IMR-90 (cell line): ENCODE measurements at regions not wholly inside any gene's neighbourhood (a gene's known extent, or its start where the extent isn't known, plus 50 kb on each side); places are given as distances from the start of the nearest gene placed in this dataset.

Source experiments
- ATAC-seq: fragments of 200-7000 bp; cut with Tn5 transposase; 2 replicates; pipeline ENCODE4 v1.9.1; 2020; ENCODE audit warnings: low read depth, mild to moderate bottlenecking, moderate library complexity
- BruUV-seq: library from RNA; stranded (reverse); fragments of 400-500 nt; replicated peaks from 2 replicates; lab custom pipeline; 2021; lab: Mats Ljungman, UMichigan
- CTCF ChIA-PET: fragments of 300-600 bp; formaldehyde crosslinking; extraction: SDS; loops from one replicate; lab custom pipeline; 2021; ENCODE audit warnings: antibody characterized with exemption; lab: Yijun Ruan, JAX
- POLR2A ChIA-PET: fragments of 300-600 bp; sonication (Branson Sonifier 250); formaldehyde crosslinking; loops from one replicate; lab custom pipeline; 2022; ENCODE audit warnings: antibody characterized with exemption; ENCODE audit not compliant: unreplicated experiment; lab: Charles Lee
- DNase-seq: peaks from one replicate; pipeline ENCODE4 v3.0.0; 2013
- H2AFZ ChIP-seq: replicated peaks from 2 replicates; pipeline ENCODE3; 2013; ENCODE audit warnings: low read length, mild to moderate bottlenecking; ENCODE audit not compliant: poor library complexity
- H2AK5ac ChIP-seq: 2 replicates; pipeline ENCODE4 v1.6.1; 2013; ENCODE audit warnings: low read depth, low read length, inconsistent platforms
- H2AK9ac ChIP-seq: replicated peaks from 2 replicates; pipeline ENCODE3; 2013; ENCODE audit warnings: mild to moderate bottlenecking, low read depth, low read length, moderate library complexity; ENCODE audit not compliant: poor library complexity
- H2BK120ac ChIP-seq: 2 replicates; pipeline ENCODE4 v1.6.1; 2013; ENCODE audit warnings: low read depth, low read length, inconsistent platforms
- H2BK15ac ChIP-seq: 3 replicates; pipeline ENCODE4 v1.6.1; 2013; ENCODE audit warnings: low read depth, low read length, inconsistent platforms
- H2BK20ac ChIP-seq: 2 replicates; pipeline ENCODE4 v1.6.1; 2013; ENCODE audit warnings: low read depth, mild to moderate bottlenecking, inconsistent platforms, low read length, moderate library complexity
- H2BK5ac ChIP-seq: 2 replicates; pipeline ENCODE4 v1.6.1; 2013; ENCODE audit warnings: mild to moderate bottlenecking, low read depth, low read length, inconsistent platforms; ENCODE audit not compliant: poor library complexity, severe bottlenecking
- H3K14ac ChIP-seq: replicated peaks from 2 replicates; pipeline ENCODE4 v1.6.1; 2013; ENCODE audit warnings: low read depth, low read length, inconsistent platforms
- H3K18ac ChIP-seq: 2 replicates; pipeline ENCODE4 v1.6.1; 2013; ENCODE audit warnings: low read depth, low read length, control low read depth
- H3K23ac ChIP-seq: 2 replicates; pipeline ENCODE4 v1.6.1; 2013; ENCODE audit warnings: low read depth, low read length, inconsistent platforms
- H3K27ac ChIP-seq: 2 replicates; pipeline ENCODE4 v1.5.1; 2013; ENCODE audit warnings: mild to moderate bottlenecking, control low read depth, low read length; ENCODE audit not compliant: insufficient read depth
- H3K27me3 ChIP-seq: 2 replicates; pipeline ENCODE4 v1.6.1; 2013; ENCODE audit warnings: low read length; ENCODE audit not compliant: control insufficient read depth, insufficient read depth
- H3K36me3 ChIP-seq: 2 replicates; pipeline ENCODE4 v1.6.1; 2013; ENCODE audit warnings: low read length, mixed read lengths; ENCODE audit not compliant: control insufficient read depth, insufficient read depth
- H3K4ac ChIP-seq: 2 replicates; pipeline ENCODE4 v1.6.1; 2013; ENCODE audit warnings: low read depth, low read length, inconsistent platforms
- H3K4me1 ChIP-seq: 2 replicates; pipeline ENCODE4 v1.6.1; 2013; ENCODE audit warnings: low read length, mixed read lengths; ENCODE audit not compliant: control insufficient read depth, insufficient read depth
- H3K4me2 ChIP-seq: 2 replicates; pipeline ENCODE4 v1.6.1; 2013; ENCODE audit warnings: low read depth, mild to moderate bottlenecking, control low read depth, low read length, moderate library complexity
- H3K4me3 ChIP-seq: 2 replicates; pipeline ENCODE4 v1.5.1; 2013; ENCODE audit warnings: low read depth, mild to moderate bottlenecking, control low read depth, low read length, moderate library complexity; ENCODE audit not compliant: insufficient read depth
- H3K56ac ChIP-seq: 2 replicates; pipeline ENCODE4 v1.6.1; 2013; ENCODE audit warnings: low read length, inconsistent platforms; ENCODE audit not compliant: insufficient read depth; ENCODE audit errors: extremely low read depth
- H3K79me1 ChIP-seq, 2 experiments: 2 replicates each; pipeline ENCODE4 v1.6.1; 2013; ENCODE audit warnings: low read length in 2 of 2, inconsistent platforms in 1 of 2, low read depth in 1 of 2
- H3K9ac ChIP-seq: 2 replicates; pipeline ENCODE4 v1.6.1; 2013; ENCODE audit warnings: low read depth, low read length, control low read depth
- H3K9me1 ChIP-seq: 2 replicates; pipeline ENCODE4 v1.6.1; 2013; ENCODE audit warnings: low read length, inconsistent platforms; ENCODE audit not compliant: insufficient read depth
- H3K9me3 ChIP-seq: 2 replicates; pipeline ENCODE4 v1.6.1; 2013; ENCODE audit warnings: low read length; ENCODE audit not compliant: control insufficient read depth, insufficient read depth
- H4K20me1 ChIP-seq: 2 replicates; pipeline ENCODE4 v1.6.1; 2013; ENCODE audit warnings: low read length, inconsistent platforms; ENCODE audit not compliant: insufficient read depth
- H4K5ac ChIP-seq: 2 replicates; pipeline ENCODE4 v1.6.1; 2013; ENCODE audit warnings: mild to moderate bottlenecking, low read depth, low read length, control low read depth
- H4K8ac ChIP-seq, 2 experiments: 2 replicates each; pipeline ENCODE4 v1.6.1; 2013; ENCODE audit warnings: low read depth in 2 of 2, low read length in 2 of 2, control low read depth in 1 of 2, inconsistent platforms in 1 of 2
- H4K91ac ChIP-seq: 2 replicates; pipeline ENCODE4 v1.6.1; 2013; ENCODE audit warnings: low read depth, low read length, inconsistent platforms; ENCODE audit not compliant: insufficient read depth
- BHLHE40 ChIP-seq: fragments of 150-350 bp; IDR thresholded peaks from 2 replicates; pipeline ENCODE4 v1.6.1; 2016; ENCODE audit warnings: mild to moderate bottlenecking, low read depth, low read length
- CEBPB ChIP-seq: IDR thresholded peaks from 2 replicates; pipeline ENCODE4 v1.6.1; 2012; ENCODE audit warnings: low read depth, low read length, improper control_type of control experiment
- ELK1 ChIP-seq: fragments of 150-350 bp; IDR thresholded peaks from 2 replicates; pipeline ENCODE4 v1.6.1; 2016; ENCODE audit warnings: low read depth, mild to moderate bottlenecking, low read length, moderate library complexity, borderline replicate concordance
- MAFK ChIP-seq: IDR thresholded peaks from 2 replicates; pipeline ENCODE4 v1.6.1; 2012; ENCODE audit warnings: low read depth, low read length, improper control_type of control experiment
- MXI1 ChIP-seq: IDR thresholded peaks from 2 replicates; pipeline ENCODE4 v1.6.1; 2012; ENCODE audit warnings: low read depth, mild to moderate bottlenecking, low read length, moderate library complexity, borderline replicate concordance
- NFE2L2 ChIP-seq: fragments of 150-350 bp; IDR thresholded peaks from 2 replicates; pipeline ENCODE4 v1.6.1; 2016; ENCODE audit warnings: low read depth, mild to moderate bottlenecking, low read length
- RAD21 ChIP-seq: IDR thresholded peaks from 2 replicates; pipeline ENCODE4 v1.6.1; 2012; ENCODE audit warnings: low read length, improper control_type of control experiment
- RFX5 ChIP-seq: IDR thresholded peaks from 2 replicates; pipeline ENCODE4 v1.8.0; 2012; ENCODE audit warnings: low read depth, mild to moderate bottlenecking, low read length, moderate library complexity
- SMC3 ChIP-seq: fragments of 150-350 bp; IDR thresholded peaks from 2 replicates; pipeline ENCODE4 v1.6.1; 2016; ENCODE audit warnings: low read depth, mild to moderate bottlenecking, antibody characterized with exemption, low read length, moderate library complexity
- WGBS, 2 experiments: methylation state at CpG; one replicate each; pipeline versions ENCODE4 v1.1.5 to v1.1.7; 2013; ENCODE audit warnings: missing lambda C conversion rate in 2 of 2; ENCODE audit not compliant: insufficient read length in 1 of 2; ENCODE audit errors: extremely low coverage in 2 of 2; 5-methylcytosine and 5-hydroxymethylcytosine counted together
- dilution Hi-C: fragments of 300-500 bp; cut with HindIII; formaldehyde crosslinking; loops from one replicate; pipeline ENCODE4 v1.14.3; 2018; ENCODE audit warnings: low sequenced_read_pairs; ENCODE audit not compliant: unreplicated experiment
- in situ Hi-C: fragments of 300-500 bp; cut with MboI; formaldehyde crosslinking; loops from 3 replicates; pipeline ENCODE4 v1.14.3; 2019; ENCODE audit warnings: low sequenced_read_pairs, inconsistent platforms, mixed read lengths
- intact Hi-C: fragments of 100-400 bp; cut with micrococcal nuclease; formaldehyde crosslinking; loops from 2 replicates; pipeline ENCODE4 v1.10.0; 2022

GRCh38 chr5:34538026-34538672 lies 118.0 kb upstream of the RAI14 start (continued):
- peak; percentile 52 for TF ChIP-seq RAD21
- no peak for TF ChIP-seq BHLHE40

GRCh38 chr5:34539183-34539582 lies 116.9 kb upstream of the RAI14 start:
- H3K9ac ChIP-seq = no peak overlapping the region
- ChIA-PET POLR2A (no interaction called here), CTCF (interaction anchor here (1.7 kb wide), 1 partner anchor 38 kb away, joined by 4 read pairs; no protein-coding TSS in a partner anchor)
- H3K23ac ChIP-seq = no peak overlapping the region
- H3K36me3 ChIP-seq = no peaks in the 10 kb centered on the region
- peak overlapping the region; percentile 58 for H2BK20ac ChIP-seq
- H3K9me3 ChIP-seq = 0 out of 2 replicates have a peak, but pooled peaks cover 2% of the 10 kb centered on the region
- H4K5ac ChIP-seq = no peak overlapping the region
- H3K14ac ChIP-seq = 0 out of 2 replicates have a peak overlapping the region, but pooled peaks have one; percentile 57
- no peak overlapping the region for H3K56ac ChIP-seq
- DNase-seq = no peak
- H3K18ac ChIP-seq = no peak overlapping the region
- peaks cover 8% of the 10 kb centered on the region for H3K4me1 ChIP-seq
- no peak overlapping the region for H2AK9ac ChIP-seq
- H2BK5ac ChIP-seq = no peak overlapping the region
- peaks cover 6% of the 10 kb centered on the region for H3K9me1 ChIP-seq
- H3K4ac ChIP-seq = peak overlapping the region; percentile 44; the same call in 1 of the 2 replicates
- H3K79me1 ChIP-seq = peaks cover 0 to 6% of the 10 kb centered on the region in 2 experiments; a peak in 2 of 4 replicates
- peaks cover 3% of the 10 kb centered on the region; the same call in 1 of the 2 replicates for H4K20me1 ChIP-seq
- no TSS peak for BruUV-seq
- peak overlapping the region; percentile 30; the same call in 1 of the 2 replicates for H2AK5ac ChIP-seq
- no peak overlapping the region for H3K4me2 ChIP-seq
- no CpG with 5 or more reads among the region's 1 CpG for WGBS, 2 experiments
- no peaks in the 10 kb centered on the region for H3K27me3 ChIP-seq
- H2BK15ac ChIP-seq = peak overlapping the region; percentile 59; the same call in 1 of the 3 replicates
- no peak overlapping the region for H4K8ac ChIP-seq
- intact Hi-C loops (no loop called here), dilution Hi-C loops (no loop called here), in situ Hi-C loops (no loop called here)
- peak overlapping the region; percentile 49 for H4K91ac ChIP-seq
- TF ChIP-seq RFX5 (no peak), MXI1 (no peak), CEBPB (no peak), NFE2L2 (no peak), ELK1 (no peak), MAFK (peak; percentile 87), SMC3 (no peak)
- H2AFZ ChIP-seq = no peak overlapping the region
- peak overlapping the region; percentile 49; the same call in 1 of the 2 replicates for H2BK120ac ChIP-seq
- no peak overlapping the region for H3K27ac ChIP-seq
- H3K4me3 ChIP-seq = no peak overlapping the region
- ATAC-seq = no peak
